ENCODE measurements at regions not wholly inside any gene's neighbourhood (a gene's known extent, or its start where the extent isn't known, plus 50 kb on each side); places are given as distances from the start of the nearest gene placed in this dataset.

- DNase-seq (ENCODE audit: low spot score): no peak
Observed at GRCh38 chr18:28408528-28408927, 231.6 kb upstream of the CDH2 start.

GRCh38 chr18:28407681-28408080 is 230.8 kb upstream of the CDH2 start:
- DNase-seq (ENCODE audit: low spot score): no peak

- DNase-seq (ENCODE audit: low spot score): no peak
Observed at GRCh38 chr18:28406533-28406932, 229.6 kb upstream of the CDH2 start.

- DNase-seq (ENCODE audit: low spot score): no peak
Observed at GRCh38 chr18:28404694-28405093, 227.8 kb upstream of the CDH2 start.

- no peak for DNase-seq (ENCODE audit: low spot score)
Observed at GRCh38 chr18:28399781-28400362, 222.9 kb upstream of the CDH2 start.

GRCh38 chr18:28398471-28398870 is 221.5 kb upstream of the CDH2 start:
- no peak for DNase-seq (ENCODE audit: low spot score)

GRCh38 chr18:28390022-28390421 is 213.1 kb upstream of the CDH2 start:
- no peak for DNase-seq (ENCODE audit: low spot score)

- DNase-seq (ENCODE audit: low spot score): no peak
Observed at GRCh38 chr18:28382215-28382879, 205.4 kb upstream of the CDH2 start.

GRCh38 chr18:28372186-28372585 is 195.3 kb upstream of the CDH2 start:
- DNase-seq (ENCODE audit: low spot score): no peak

GRCh38 chr18:28366676-28367075 is 189.7 kb upstream of the CDH2 start:
- DNase-seq (ENCODE audit: low spot score): no peak

- DNase-seq (ENCODE audit: low spot score): peak; percentile 2
Observed at GRCh38 chr18:28365411-28365831, 188.5 kb upstream of the CDH2 start.

- no peak for DNase-seq (ENCODE audit: low spot score)
Observed at GRCh38 chr18:28363124-28363523, 186.2 kb upstream of the CDH2 start.

GRCh38 chr18:28359176-28359575 is 182.2 kb upstream of the CDH2 start:
- no peak for DNase-seq (ENCODE audit: low spot score)

- DNase-seq (ENCODE audit: low spot score): peak; percentile 21
Observed at GRCh38 chr18:28357766-28358401, 181.0 kb upstream of the CDH2 start.

GRCh38 chr18:28350821-28351220 is 173.9 kb upstream of the CDH2 start:
- no peak for DNase-seq (ENCODE audit: low spot score)

- no peak for DNase-seq (ENCODE audit: low spot score)
Observed at GRCh38 chr18:28342231-28342630, 165.3 kb upstream of the CDH2 start.

- DNase-seq (ENCODE audit: low spot score): no peak
Observed at GRCh38 chr18:28338316-28338715, 161.4 kb upstream of the CDH2 start.

- no peak for DNase-seq (ENCODE audit: low spot score)
Observed at GRCh38 chr18:28334516-28334915, 157.6 kb upstream of the CDH2 start.

GRCh38 chr18:28332071-28332470 is 155.1 kb upstream of the CDH2 start:
- DNase-seq (ENCODE audit: low spot score): no peak

- DNase-seq (ENCODE audit: low spot score): no peak
Observed at GRCh38 chr18:28331551-28331950, 154.6 kb upstream of the CDH2 start.

GRCh38 chr18:28313602-28314001 is 136.7 kb upstream of the CDH2 start:
- no peak for DNase-seq (ENCODE audit: low spot score)

- DNase-seq (ENCODE audit: low spot score): no peak
Observed at GRCh38 chr18:28288784-28289183, 111.9 kb upstream of the CDH2 start.

GRCh38 chr18:28287146-28287545 is 110.2 kb upstream of the CDH2 start:
- no peak for DNase-seq (ENCODE audit: low spot score)

- DNase-seq (ENCODE audit: low spot score): peak; percentile 1
Observed at GRCh38 chr18:28284132-28284531, 107.2 kb upstream of the CDH2 start.

All from RKO (cell line).